ENCODE measurements at regions not wholly inside any gene's neighbourhood (a gene's known extent, or its start where the extent isn't known, plus 50 kb on each side); places are given as distances from the start of the nearest gene placed in this dataset.
"Not testable (repeated sequence)": the region's sequence is repeated elsewhere in the genome, so short reads cannot be mapped to it uniquely, and the experiment has no call there.

DNA sequence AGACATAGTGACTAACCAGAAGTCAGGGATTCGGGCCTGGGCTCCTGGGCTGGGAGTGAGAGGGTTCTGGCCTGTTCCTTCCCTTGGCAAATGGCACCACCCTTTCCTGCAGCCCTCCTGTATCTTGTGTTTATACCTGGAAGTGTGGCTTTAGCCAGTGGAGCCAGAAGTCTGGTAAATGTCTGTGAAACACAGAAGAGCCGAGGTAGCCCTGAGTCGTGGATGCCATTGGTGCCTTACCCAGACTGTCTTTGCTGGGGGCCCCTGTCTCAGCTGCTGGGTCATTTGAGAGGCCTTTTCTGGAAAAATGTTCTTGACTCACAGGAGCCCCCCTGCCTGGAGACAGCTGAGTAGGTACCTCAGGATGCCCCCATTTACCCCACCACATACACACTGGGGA lies 95.7 kb upstream of the BASP1 start:
- no peaks in the 10 kb centered on the region for H3K9me3 ChIP-seq (ENCODE audit: control insufficient read depth in 2 of 2, low read length in 2 of 2)
- no peaks in the 10 kb centered on the region for H3K4me1 Mint-ChIP-seq
- H3K27me3 ChIP-seq (ENCODE audit: control insufficient read depth, insufficient read depth, low read length), result no peaks in the 10 kb centered on the region
- ATAC-seq (ENCODE audit: low read depth in 2 of 2), result no peak
- H3K36me3 Mint-ChIP-seq, result no peaks in the 10 kb centered on the region
- H3K27me3 Mint-ChIP-seq, result no peaks in the 10 kb centered on the region
- no peak overlapping the region for H3K4me3 ChIP-seq (ENCODE audit: low read depth, low read length)
- no peak overlapping the region for H3K27ac Mint-ChIP-seq
- H3K36me3 ChIP-seq (ENCODE audit: control insufficient read depth, insufficient read depth, low read length), result no peaks in the 10 kb centered on the region
- H3K27ac ChIP-seq (ENCODE audit: insufficient read depth, low read length, poor library complexity, severe bottlenecking), result no peak overlapping the region
- no peak for DNase-seq
- H3K4me3 Mint-ChIP-seq, result no peak overlapping the region
- peaks cover 0 to 3% (median 2%) of the 10 kb centered on the region in 7 donors for H3K9me3 Mint-ChIP-seq
- no peaks in the 10 kb centered on the region for H3K4me1 ChIP-seq (ENCODE audit: control insufficient read depth, insufficient read depth, low read length, poor library complexity, severe bottlenecking)

DNA sequence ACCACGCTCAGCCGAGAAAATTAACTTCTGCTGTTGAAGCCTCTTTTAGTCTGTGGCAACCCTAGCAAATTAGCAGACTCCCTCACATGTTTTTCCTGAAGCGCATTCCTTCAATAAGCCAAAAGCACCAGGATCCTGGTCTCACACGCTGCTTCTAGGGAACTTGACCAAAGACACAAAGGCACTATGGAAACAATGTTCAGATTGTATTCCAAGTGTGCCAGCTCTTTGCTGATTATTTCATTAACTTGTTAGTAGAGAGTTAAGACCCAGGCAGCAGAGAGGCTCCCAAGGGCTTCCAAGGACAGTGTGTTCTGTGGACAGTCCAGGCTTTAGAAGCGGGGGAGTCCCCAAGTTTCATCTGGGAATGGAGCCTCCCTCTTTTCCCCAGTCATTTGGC lies 94.4 kb upstream of the BASP1 start:
- ATAC-seq (ENCODE audit: low read depth in 2 of 2) (no peak), DNase-seq (no peak)
- Mint-ChIP-seq H3K4me1 (no peaks in the 10 kb centered on the region), H3K4me3 (no peak overlapping the region), H3K27me3 (no peaks in the 10 kb centered on the region), H3K27ac (no peak overlapping the region), H3K36me3 (no peaks in the 10 kb centered on the region), H3K9me3 (peaks cover 0 to 4% (median 2%) of the 10 kb centered on the region in 7 donors)
- H3K36me3 ChIP-seq (ENCODE audit: control insufficient read depth, insufficient read depth, low read length), result no peaks in the 10 kb centered on the region
- no peak overlapping the region for H3K27ac ChIP-seq (ENCODE audit: insufficient read depth, low read length, poor library complexity, severe bottlenecking)
- H3K4me1 ChIP-seq (ENCODE audit: control insufficient read depth, insufficient read depth, low read length, poor library complexity, severe bottlenecking), result no peaks in the 10 kb centered on the region
- no peaks in the 10 kb centered on the region for H3K27me3 ChIP-seq (ENCODE audit: control insufficient read depth, insufficient read depth, low read length)
- H3K4me3 ChIP-seq (ENCODE audit: low read depth, low read length), result no peak overlapping the region
- H3K9me3 ChIP-seq (ENCODE audit: control insufficient read depth in 2 of 2, low read length in 2 of 2), result no peaks in the 10 kb centered on the region

DNA sequence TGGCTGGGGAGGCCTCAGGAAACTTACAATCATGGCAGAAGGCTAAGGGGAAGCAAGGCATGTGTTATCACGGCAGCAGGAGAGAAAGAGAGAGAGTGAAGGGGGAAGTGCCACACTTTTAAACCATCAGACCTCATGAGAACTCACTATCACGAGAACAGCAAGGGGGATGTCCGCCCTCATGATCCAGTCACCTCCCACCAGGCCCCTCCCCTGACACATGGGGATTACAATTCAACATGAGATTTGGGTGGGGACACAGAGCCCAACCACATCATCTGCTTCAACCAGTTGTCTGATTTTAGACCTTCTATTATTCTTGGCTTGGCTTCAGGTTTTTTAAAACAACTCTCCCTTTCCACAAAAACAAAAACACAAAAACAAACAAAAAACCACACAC lies 93.7 kb upstream of the BASP1 start:
- not testable (repeated sequence) for H3K36me3 Mint-ChIP-seq; DNase-seq; H3K9me3 Mint-ChIP-seq; H3K4me3 Mint-ChIP-seq; H3K9me3 ChIP-seq (ENCODE audit: control insufficient read depth in 2 of 2, low read length in 2 of 2); H3K4me3 ChIP-seq (ENCODE audit: low read depth, low read length); H3K4me1 ChIP-seq (ENCODE audit: control insufficient read depth, insufficient read depth, low read length, poor library complexity, severe bottlenecking); H3K27ac ChIP-seq (ENCODE audit: insufficient read depth, low read length, poor library complexity, severe bottlenecking); ATAC-seq (ENCODE audit: low read depth in 2 of 2); H3K27me3 Mint-ChIP-seq; H3K27me3 ChIP-seq (ENCODE audit: control insufficient read depth, insufficient read depth, low read length); H3K27ac Mint-ChIP-seq; H3K4me1 Mint-ChIP-seq; H3K36me3 ChIP-seq (ENCODE audit: control insufficient read depth, insufficient read depth, low read length)

DNA sequence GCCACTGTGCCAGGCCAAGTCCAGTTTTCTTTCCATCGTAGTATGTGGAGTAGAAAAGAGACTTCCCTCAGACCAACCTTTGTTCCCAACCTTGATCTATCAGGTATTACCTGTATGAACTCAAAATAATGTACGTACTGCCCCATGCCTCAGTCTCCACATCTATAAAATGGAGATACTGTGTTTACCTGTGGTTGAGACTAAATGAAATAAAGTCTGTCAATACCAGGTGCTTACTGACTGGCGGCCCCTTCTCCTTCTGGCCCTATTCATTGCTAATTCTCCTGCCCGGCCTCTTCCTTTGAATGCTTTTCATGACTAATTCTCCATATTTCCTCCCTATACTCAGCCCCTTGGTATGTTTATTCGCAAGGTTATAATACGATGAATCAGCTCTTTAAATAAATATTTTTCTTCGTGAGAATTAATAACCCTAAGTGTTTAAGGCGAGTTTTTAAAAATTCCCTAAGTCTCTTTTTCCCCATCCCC lies 89.6 kb upstream of the BASP1 start:
- DNase-seq (no peak), ATAC-seq (ENCODE audit: low read depth in 2 of 2) (no peak)
- H3K4me1 Mint-ChIP-seq, result peaks cover 0 to 6% (median 2%) of the 10 kb centered on the region in 4 donors
- peaks cover 4% of the 10 kb centered on the region for H3K27me3 Mint-ChIP-seq
- no peak overlapping the region for H3K4me3 Mint-ChIP-seq
- Histone ChIP-seq H3K4me1 (ENCODE audit: control insufficient read depth, insufficient read depth, low read length, poor library complexity, severe bottlenecking) (no peaks in the 10 kb centered on the region), H3K36me3 (ENCODE audit: control insufficient read depth, insufficient read depth, low read length) (no peaks in the 10 kb centered on the region), H3K4me3 (ENCODE audit: low read depth, low read length) (no peak overlapping the region), H3K27ac (ENCODE audit: insufficient read depth, low read length, poor library complexity, severe bottlenecking) (no peak overlapping the region), H3K27me3 (ENCODE audit: control insufficient read depth, insufficient read depth, low read length) (peaks cover 2% of the 10 kb centered on the region), H3K9me3 (ENCODE audit: control insufficient read depth in 2 of 2, low read length in 2 of 2) (no peaks in the 10 kb centered on the region)
- H3K36me3 Mint-ChIP-seq, result no peaks in the 10 kb centered on the region
- no peak overlapping the region for H3K27ac Mint-ChIP-seq
- peaks cover 0 to 4% (median 0%) of the 10 kb centered on the region in 7 donors for H3K9me3 Mint-ChIP-seq

DNA sequence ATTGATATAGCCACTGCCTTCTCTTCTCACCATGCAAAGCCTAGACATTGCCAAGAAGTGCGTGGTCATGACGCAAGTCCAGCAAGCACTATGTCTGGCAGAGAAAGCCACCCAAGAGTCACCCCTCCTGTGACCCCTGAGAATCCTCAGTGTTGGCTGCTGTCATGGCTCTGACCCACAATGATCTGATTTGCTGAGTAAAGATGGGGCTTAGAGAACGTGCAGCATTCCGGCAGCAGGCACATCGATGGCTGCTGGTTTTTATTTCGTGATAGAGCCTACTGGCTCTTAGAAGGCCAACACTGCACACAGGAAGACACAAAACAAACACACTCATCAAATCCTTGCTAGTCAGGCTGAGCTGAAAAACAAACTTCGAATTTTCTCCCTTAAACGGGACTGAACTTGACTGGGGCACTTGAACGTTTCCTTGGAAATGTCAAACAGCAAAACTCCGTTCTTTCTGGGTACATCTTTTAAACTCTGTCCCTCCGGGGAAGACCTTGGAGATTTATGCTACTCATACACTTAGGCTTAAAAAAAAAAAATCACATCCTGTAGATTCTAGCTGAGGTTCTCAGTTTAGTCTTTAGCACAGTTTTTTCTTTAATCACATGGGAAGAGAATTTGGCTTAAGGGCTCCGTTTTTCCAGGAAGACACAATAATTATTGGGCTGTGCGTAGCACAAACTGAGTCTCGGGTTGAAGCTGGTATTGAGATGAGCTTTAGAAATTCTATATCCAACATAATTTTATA lies 88.2 kb upstream of the BASP1 start:
- ATAC-seq (ENCODE audit: low read depth in 2 of 2) (no peak), DNase-seq (no peak)
- Histone ChIP-seq H3K36me3 (ENCODE audit: control insufficient read depth, insufficient read depth, low read length) (no peaks in the 10 kb centered on the region), H3K4me3 (ENCODE audit: low read depth, low read length) (no peak overlapping the region), H3K27ac (ENCODE audit: insufficient read depth, low read length, poor library complexity, severe bottlenecking) (no peak overlapping the region), H3K4me1 (ENCODE audit: control insufficient read depth, insufficient read depth, low read length, poor library complexity, severe bottlenecking) (no peaks in the 10 kb centered on the region), H3K27me3 (ENCODE audit: control insufficient read depth, insufficient read depth, low read length) (peaks cover 2% of the 10 kb centered on the region), H3K9me3 (ENCODE audit: control insufficient read depth in 2 of 2, low read length in 2 of 2) (no peaks in the 10 kb centered on the region)
- peaks cover 0 to 6% (median 2%) of the 10 kb centered on the region in 4 donors for H3K4me1 Mint-ChIP-seq
- H3K27ac Mint-ChIP-seq, result no peak overlapping the region
- H3K4me3 Mint-ChIP-seq, result no peak overlapping the region
- H3K36me3 Mint-ChIP-seq, result no peaks in the 10 kb centered on the region
- peaks cover 4% of the 10 kb centered on the region for H3K27me3 Mint-ChIP-seq
- H3K9me3 Mint-ChIP-seq, result peaks cover 0 to 4% (median 0%) of the 10 kb centered on the region in 7 donors

DNA sequence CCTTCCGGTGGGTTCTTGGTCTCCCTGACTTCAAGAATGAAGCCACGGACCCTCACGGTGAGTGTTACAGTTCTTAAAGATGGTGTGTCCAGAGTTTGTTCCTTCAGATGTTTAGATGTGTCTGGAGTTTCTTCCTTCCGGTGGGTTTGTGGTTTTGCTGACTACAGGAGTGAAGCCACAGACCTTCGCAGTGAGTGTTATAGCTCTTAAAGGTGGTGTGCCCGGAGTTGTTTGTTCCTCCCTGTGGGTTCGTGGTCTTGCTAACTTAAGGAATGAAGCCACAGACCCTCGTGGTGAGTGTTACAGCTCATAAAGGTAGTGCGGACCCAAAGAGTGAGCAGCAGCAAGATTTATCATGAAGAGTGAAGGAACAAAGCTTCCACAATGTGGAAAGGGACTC lies 87.1 kb upstream of the BASP1 start:
- H3K4me3 Mint-ChIP-seq; H3K27ac ChIP-seq (ENCODE audit: insufficient read depth, low read length, poor library complexity, severe bottlenecking); H3K36me3 Mint-ChIP-seq; H3K36me3 ChIP-seq (ENCODE audit: control insufficient read depth, insufficient read depth, low read length); H3K9me3 ChIP-seq (ENCODE audit: control insufficient read depth in 2 of 2, low read length in 2 of 2); H3K4me1 Mint-ChIP-seq; DNase-seq; ATAC-seq (ENCODE audit: low read depth in 2 of 2); H3K27ac Mint-ChIP-seq; H3K4me1 ChIP-seq (ENCODE audit: control insufficient read depth, insufficient read depth, low read length, poor library complexity, severe bottlenecking); H3K27me3 Mint-ChIP-seq; H3K27me3 ChIP-seq (ENCODE audit: control insufficient read depth, insufficient read depth, low read length); H3K4me3 ChIP-seq (ENCODE audit: low read depth, low read length); H3K9me3 Mint-ChIP-seq: not testable (repeated sequence)

DNA sequence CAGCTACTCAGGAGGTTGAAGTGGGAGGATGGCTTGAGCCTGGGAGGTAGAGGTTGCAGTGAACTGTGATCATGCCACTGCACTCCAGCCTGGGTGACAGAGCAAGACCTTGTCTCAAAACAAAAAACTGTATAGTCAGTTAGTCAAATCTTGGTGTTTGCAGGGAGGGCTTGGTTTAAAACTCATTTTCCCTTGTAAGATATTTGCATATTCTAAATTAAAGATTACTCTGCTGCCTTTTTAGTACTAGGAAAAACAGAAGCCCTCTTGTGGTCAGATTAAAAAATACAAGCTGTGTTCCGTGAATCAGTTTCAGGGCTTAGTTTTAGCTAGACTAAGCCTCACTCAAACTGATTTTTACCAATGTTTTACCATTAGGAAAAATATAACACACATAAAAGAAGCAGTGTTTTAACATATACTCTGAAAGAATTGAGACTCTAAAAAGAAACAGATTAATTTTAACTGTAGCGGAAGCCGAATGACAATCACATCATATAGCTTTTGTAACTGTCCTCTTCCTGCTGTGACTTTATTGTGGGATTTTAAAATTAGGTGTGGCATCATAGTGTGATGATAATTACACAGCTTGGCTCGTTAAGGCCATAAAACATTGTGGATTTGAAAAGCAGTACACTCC lies 84.9 kb upstream of the BASP1 start:
- Mint-ChIP-seq H3K4me1 (peaks cover 0 to 6% (median 2%) of the 10 kb centered on the region in 4 donors), H3K4me3 (no peak overlapping the region), H3K36me3 (no peaks in the 10 kb centered on the region), H3K27me3 (peaks cover 4% of the 10 kb centered on the region), H3K9me3 (peaks cover 0 to 2% (median 0%) of the 10 kb centered on the region in 7 donors), H3K27ac (no peak overlapping the region)
- Histone ChIP-seq H3K27me3 (ENCODE audit: control insufficient read depth, insufficient read depth, low read length) (peaks cover 2% of the 10 kb centered on the region), H3K4me1 (ENCODE audit: control insufficient read depth, insufficient read depth, low read length, poor library complexity, severe bottlenecking) (no peaks in the 10 kb centered on the region), H3K9me3 (ENCODE audit: control insufficient read depth in 2 of 2, low read length in 2 of 2) (no peaks in the 10 kb centered on the region), H3K4me3 (ENCODE audit: low read depth, low read length) (no peak overlapping the region), H3K36me3 (ENCODE audit: control insufficient read depth, insufficient read depth, low read length) (no peaks in the 10 kb centered on the region), H3K27ac (ENCODE audit: insufficient read depth, low read length, poor library complexity, severe bottlenecking) (no peak overlapping the region)
- no peak for ATAC-seq (ENCODE audit: low read depth in 2 of 2)
- DNase-seq, result peak in 2 of 3 donors; percentile 5 to 9

DNA sequence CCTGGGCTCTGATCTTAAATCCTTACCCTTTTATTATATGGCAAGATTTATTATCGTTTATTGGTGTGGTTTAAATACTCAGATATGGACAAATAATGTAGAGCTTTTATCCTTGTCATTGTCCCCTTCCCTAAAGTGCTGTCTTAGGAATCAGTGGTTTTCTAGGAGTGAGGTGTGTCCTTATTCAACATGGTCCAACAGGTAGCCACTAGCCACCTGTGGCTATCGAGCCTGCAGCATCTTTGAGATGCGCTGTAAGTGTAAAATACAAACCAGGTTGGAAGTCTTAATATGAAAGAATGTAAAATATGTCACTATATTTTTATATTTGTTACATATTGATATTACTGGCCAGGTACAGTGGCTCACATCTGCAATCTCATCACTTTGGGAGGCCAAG lies 82.4 kb upstream of the BASP1 start:
- Histone ChIP-seq H3K4me1 (ENCODE audit: control insufficient read depth, insufficient read depth, low read length, poor library complexity, severe bottlenecking) (no peaks in the 10 kb centered on the region), H3K27ac (ENCODE audit: insufficient read depth, low read length, poor library complexity, severe bottlenecking) (no peak overlapping the region), H3K9me3 (ENCODE audit: control insufficient read depth in 2 of 2, low read length in 2 of 2) (no peaks in the 10 kb centered on the region), H3K36me3 (ENCODE audit: control insufficient read depth, insufficient read depth, low read length) (no peaks in the 10 kb centered on the region), H3K27me3 (ENCODE audit: control insufficient read depth, insufficient read depth, low read length) (peaks cover 2% of the 10 kb centered on the region), H3K4me3 (ENCODE audit: low read depth, low read length) (no peak overlapping the region)
- no peak overlapping the region for H3K4me3 Mint-ChIP-seq
- H3K4me1 Mint-ChIP-seq, result peaks cover 0 to 5% (median 2%) of the 10 kb centered on the region in 4 donors
- H3K27ac Mint-ChIP-seq, result no peak overlapping the region
- no peak for ATAC-seq (ENCODE audit: low read depth in 2 of 2)
- H3K27me3 Mint-ChIP-seq, result peaks cover 4% of the 10 kb centered on the region
- no peaks in the 10 kb centered on the region for H3K36me3 Mint-ChIP-seq
- peaks cover 0 to 2% (median 0%) of the 10 kb centered on the region in 7 donors for H3K9me3 Mint-ChIP-seq
- DNase-seq, result no peak
